Upper lobe of left lung (tissue), 4 donors: ENCODE measurements at regions not wholly inside any gene's neighbourhood (a gene's known extent, or its start where the extent isn't known, plus 50 kb on each side); places are given as distances from the start of the nearest gene placed in this dataset.

Experiments used
- EP300 ChIP-seq, 4 donors: sonication (generic); formaldehyde crosslinking; IDR thresholded peaks; one replicate each; pipeline ENCODE4 v1.5.1; 2017; ENCODE audit warnings: antibody characterized with exemption in 4 of 4, control low read depth in 2 of 4
- TF ChIP-seq, protein P1 (sequence below), 6 experiments: fragments of 450-650 bp in 4 of 6; fragments of 200-600 bp in 2 of 6; sonication (generic) in 2 of 6; IDR thresholded peaks; one replicate each; pipeline ENCODE4 v1.5.1; 2016 to 2019; ENCODE audit warnings: antibody characterized with exemption in 6 of 6

DNA sequence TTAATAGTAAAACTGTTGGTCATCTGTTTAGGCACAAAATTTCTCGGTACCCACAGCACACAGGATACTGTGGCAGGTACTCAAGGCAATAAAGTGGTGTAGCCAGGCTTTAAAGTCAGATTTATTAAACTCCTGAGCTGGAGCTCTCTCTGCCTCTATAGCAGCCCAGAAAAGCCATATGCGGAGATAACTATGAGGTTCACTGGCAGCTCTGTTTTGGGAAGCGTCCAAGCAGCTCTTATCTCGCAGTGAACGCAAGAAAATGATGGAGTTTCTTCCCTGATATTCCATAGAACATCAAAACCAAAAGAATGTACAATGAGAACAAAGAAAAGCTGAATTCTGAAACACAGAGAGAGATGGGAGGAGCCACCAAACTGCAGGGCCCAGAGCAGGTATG, 248.3 kb downstream of the C1orf94 start:
- TF ChIP-seq, protein P1, sequence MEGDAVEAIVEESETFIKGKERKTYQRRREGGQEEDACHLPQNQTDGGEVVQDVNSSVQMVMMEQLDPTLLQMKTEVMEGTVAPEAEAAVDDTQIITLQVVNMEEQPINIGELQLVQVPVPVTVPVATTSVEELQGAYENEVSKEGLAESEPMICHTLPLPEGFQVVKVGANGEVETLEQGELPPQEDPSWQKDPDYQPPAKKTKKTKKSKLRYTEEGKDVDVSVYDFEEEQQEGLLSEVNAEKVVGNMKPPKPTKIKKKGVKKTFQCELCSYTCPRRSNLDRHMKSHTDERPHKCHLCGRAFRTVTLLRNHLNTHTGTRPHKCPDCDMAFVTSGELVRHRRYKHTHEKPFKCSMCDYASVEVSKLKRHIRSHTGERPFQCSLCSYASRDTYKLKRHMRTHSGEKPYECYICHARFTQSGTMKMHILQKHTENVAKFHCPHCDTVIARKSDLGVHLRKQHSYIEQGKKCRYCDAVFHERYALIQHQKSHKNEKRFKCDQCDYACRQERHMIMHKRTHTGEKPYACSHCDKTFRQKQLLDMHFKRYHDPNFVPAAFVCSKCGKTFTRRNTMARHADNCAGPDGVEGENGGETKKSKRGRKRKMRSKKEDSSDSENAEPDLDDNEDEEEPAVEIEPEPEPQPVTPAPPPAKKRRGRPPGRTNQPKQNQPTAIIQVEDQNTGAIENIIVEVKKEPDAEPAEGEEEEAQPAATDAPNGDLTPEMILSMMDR (IDR thresholded peaks at IDR 0.05) = no peak
- no peak for TF ChIP-seq EP300 (IDR thresholded peaks at IDR 0.05)
